Trophoblast cell (in vitro differentiated cells and primary cell): ENCODE measurements at regions not wholly inside any gene's neighbourhood (a gene's known extent, or its start where the extent isn't known, plus 50 kb on each side); places are given as distances from the start of the nearest gene placed in this dataset.
"Not testable (repeated sequence)": the region's sequence is repeated elsewhere in the genome, so short reads cannot be mapped to it uniquely, and the experiment has no call there.

Experiments used
- DNase-seq, 2 donors: peaks; one replicate each; pipeline ENCODE4 v3.0.0-alpha.2; 2016
- H2AFZ ChIP-seq: 2 replicates; pipeline ENCODE4 v1.6.1; 2013; ENCODE audit warnings: low read length, moderate library complexity, mild to moderate bottlenecking; ENCODE audit not compliant: insufficient read depth, poor library complexity
- H2AK5ac ChIP-seq: 2 replicates; pipeline ENCODE4 v1.6.1; 2013; ENCODE audit warnings: mild to moderate bottlenecking, low read length
- H2BK120ac ChIP-seq: 2 replicates; pipeline ENCODE4 v1.6.1; 2013; ENCODE audit warnings: low read length, mild to moderate bottlenecking, moderate library complexity; ENCODE audit not compliant: insufficient read depth, poor library complexity
- H2BK12ac ChIP-seq: 2 replicates; pipeline ENCODE4 v1.6.1; 2013; ENCODE audit warnings: mild to moderate bottlenecking, low read length, moderate library complexity
- H2BK5ac ChIP-seq: 2 replicates; pipeline ENCODE4 v1.6.1; 2013; ENCODE audit warnings: low read length, low read depth, moderate library complexity, mild to moderate bottlenecking; ENCODE audit not compliant: poor library complexity
- H3K14ac ChIP-seq: 2 replicates; pipeline ENCODE4 v1.6.1; 2013; ENCODE audit warnings: mild to moderate bottlenecking, low read length
- H3K18ac ChIP-seq: 2 replicates; pipeline ENCODE4 v1.6.1; 2013; ENCODE audit warnings: mild to moderate bottlenecking, low read length
- H3K23ac ChIP-seq: 2 replicates; pipeline ENCODE4 v1.6.1; 2013; ENCODE audit warnings: low read length
- H3K27ac ChIP-seq: 2 replicates; pipeline ENCODE4 v1.5.1; 2013; ENCODE audit warnings: low read depth, mild to moderate bottlenecking, inconsistent platforms, low read length, moderate library complexity
- H3K27me3 ChIP-seq: 2 replicates; pipeline ENCODE4 v1.6.1; 2013; ENCODE audit warnings: inconsistent platforms, mild to moderate bottlenecking, low read length, moderate library complexity; ENCODE audit not compliant: insufficient read depth
- H3K36me3 ChIP-seq, 2 experiments: 1 replicate in 1 of 2; 2 replicates in 1 of 2; pipeline ENCODE4 v1.6.1; 2013; ENCODE audit warnings: low read length in 2 of 2, mild to moderate bottlenecking in 2 of 2, moderate library complexity in 1 of 2; ENCODE audit not compliant: insufficient read depth in 2 of 2, control insufficient read depth in 1 of 2
- H3K4ac ChIP-seq: 2 replicates; pipeline ENCODE4 v1.6.1; 2013; ENCODE audit warnings: low read depth, mild to moderate bottlenecking, low read length, moderate library complexity
- H3K4me1 ChIP-seq, 2 experiments: 1 replicate in 1 of 2; 2 replicates in 1 of 2; pipeline ENCODE4 v1.6.1; 2013; ENCODE audit warnings: low read length in 2 of 2, mild to moderate bottlenecking in 2 of 2, moderate library complexity in 1 of 2; ENCODE audit not compliant: insufficient read depth in 2 of 2, control insufficient read depth in 1 of 2
- H3K4me2 ChIP-seq: 2 replicates; pipeline ENCODE4 v1.6.1; 2013; ENCODE audit warnings: inconsistent platforms, mild to moderate bottlenecking, low read length, moderate library complexity
- H3K4me3 ChIP-seq: 2 replicates; pipeline ENCODE4 v1.5.1; 2013; ENCODE audit warnings: mild to moderate bottlenecking, low read depth, low read length, inconsistent platforms
- H3K79me1 ChIP-seq: one replicate; pipeline ENCODE4 v1.6.1; 2013; ENCODE audit warnings: low read length
- H3K79me2 ChIP-seq: 2 replicates; pipeline ENCODE4 v1.6.1; 2013; ENCODE audit warnings: low read length, mild to moderate bottlenecking; ENCODE audit not compliant: control insufficient read depth, insufficient read depth, poor library complexity
- H3K9ac ChIP-seq: 2 replicates; pipeline ENCODE4 v1.6.1; 2013; ENCODE audit warnings: mild to moderate bottlenecking, low read length
- H3K9me3 ChIP-seq: 2 replicates; pipeline ENCODE4 v1.6.1; 2013; ENCODE audit warnings: low read depth, mild to moderate bottlenecking, control low read depth, inconsistent platforms, low read length; ENCODE audit not compliant: insufficient read depth
- H4K12ac ChIP-seq: 2 replicates; pipeline ENCODE4 v1.6.1; 2013; ENCODE audit warnings: low read depth, mild to moderate bottlenecking, low read length, moderate library complexity
- H4K8ac ChIP-seq: 2 replicates; pipeline ENCODE4 v1.6.1; 2013; ENCODE audit warnings: low read depth, mild to moderate bottlenecking, low read length, moderate library complexity
- H4K91ac ChIP-seq: one replicate; pipeline ENCODE4 v1.6.1; 2013; ENCODE audit warnings: low read depth, mild to moderate bottlenecking, low read length, moderate library complexity
- WGBS: extraction: QIAGEN DNeasy Blood & Tissue Kit; methylation state at CpG from one replicate; pipeline ENCODE4 v1.1.7; 2013; ENCODE audit warnings: missing lambda C conversion rate; ENCODE audit not compliant: insufficient read length, insufficient coverage; ENCODE audit errors: extremely low coverage; 5-methylcytosine and 5-hydroxymethylcytosine counted together

GRCh38 chr13:83117046-83117445, 765.2 kb downstream of the SLITRK1 start:
- Histone ChIP-seq H3K14ac (no peak overlapping the region), H3K9ac (no peak overlapping the region), H2AK5ac (no peak overlapping the region), H2AFZ (no peak overlapping the region), H3K9me3 (no peaks in the 10 kb centered on the region), H3K23ac (no peak overlapping the region), H3K79me2 (no peaks in the 10 kb centered on the region), H3K4me3 (no peak overlapping the region), H3K4me1 (no peaks in the 10 kb centered on the region), H4K8ac (no peak overlapping the region), H3K79me1 (no peaks in the 10 kb centered on the region), H3K18ac (no peak overlapping the region), H3K4me2 (no peak overlapping the region), H3K27me3 (no peaks in the 10 kb centered on the region), H4K91ac (no peak overlapping the region), H3K36me3 (no peaks in the 10 kb centered on the region), H3K27ac (no peak overlapping the region), H2BK12ac (no peak overlapping the region), H4K12ac (no peak overlapping the region), H2BK120ac (no peak overlapping the region), H3K4ac (no peak overlapping the region), H2BK5ac (no peak overlapping the region)
- WGBS = no CpG with 5 or more reads among the region's 4 CpGs
- DNase-seq = no peak

- not testable (repeated sequence) for H3K23ac ChIP-seq, H2BK5ac ChIP-seq, H4K91ac ChIP-seq, H2AK5ac ChIP-seq, DNase-seq, H3K9ac ChIP-seq, H3K27me3 ChIP-seq, H3K9me3 ChIP-seq, H3K79me2 ChIP-seq, H3K79me1 ChIP-seq, H3K27ac ChIP-seq, H4K8ac ChIP-seq, H4K12ac ChIP-seq, H3K36me3 ChIP-seq, H3K4me2 ChIP-seq, H3K4me1 ChIP-seq, H3K14ac ChIP-seq, H3K4ac ChIP-seq, H2BK12ac ChIP-seq, H2AFZ ChIP-seq, H2BK120ac ChIP-seq, H3K18ac ChIP-seq, H3K4me3 ChIP-seq
- WGBS = no CpG with 5 or more reads among the region's 5 CpGs
These were observed 780.6 kb downstream of the SLITRK1 start for GRCh38 chr13:83101574-83102247.

GRCh38 chr13:83100237-83100636, 782.0 kb downstream of the SLITRK1 start:
- Histone ChIP-seq H2BK5ac (no peak overlapping the region), H3K18ac (no peak overlapping the region), H4K8ac (no peak overlapping the region), H3K4me1 (no peaks in the 10 kb centered on the region), H3K36me3 (no peaks in the 10 kb centered on the region), H2AFZ (no peak overlapping the region), H3K14ac (no peak overlapping the region), H3K79me2 (no peaks in the 10 kb centered on the region), H3K9ac (no peak overlapping the region), H3K9me3 (no peaks in the 10 kb centered on the region), H2BK120ac (no peak overlapping the region), H2AK5ac (no peak overlapping the region), H4K12ac (no peak overlapping the region), H3K27ac (no peak overlapping the region), H3K4ac (no peak overlapping the region), H3K4me3 (no peak overlapping the region), H3K4me2 (no peak overlapping the region), H4K91ac (no peak overlapping the region), H3K79me1 (no peaks in the 10 kb centered on the region), H2BK12ac (no peak overlapping the region), H3K23ac (no peak overlapping the region), H3K27me3 (no peaks in the 10 kb centered on the region)
- no peak for DNase-seq
- no CpG with 5 or more reads among the region's 1 CpG for WGBS

- no peak overlapping the region for H2BK5ac ChIP-seq
- H4K8ac ChIP-seq = no peak overlapping the region
- H3K4me3 ChIP-seq = no peak overlapping the region
- no peak overlapping the region for H3K9ac ChIP-seq
- no peak overlapping the region for H3K14ac ChIP-seq
- no peak overlapping the region for H3K27ac ChIP-seq
- no peak overlapping the region for H4K91ac ChIP-seq
- H3K4ac ChIP-seq = no peak overlapping the region
- no peak overlapping the region for H3K23ac ChIP-seq
- no peaks in the 10 kb centered on the region for H3K79me1 ChIP-seq
- H2BK12ac ChIP-seq = no peak overlapping the region
- H3K27me3 ChIP-seq = no peaks in the 10 kb centered on the region
- no peaks in the 10 kb centered on the region for H3K9me3 ChIP-seq
- H3K18ac ChIP-seq = no peak overlapping the region
- no peak overlapping the region for H4K12ac ChIP-seq
- no peaks in the 10 kb centered on the region for H3K4me1 ChIP-seq
- H2BK120ac ChIP-seq = no peak overlapping the region
- no peaks in the 10 kb centered on the region for H3K36me3 ChIP-seq
- no CpG with 5 or more reads among the region's 1 CpG for WGBS
- no peak overlapping the region for H2AK5ac ChIP-seq
- H2AFZ ChIP-seq = no peak overlapping the region
- H3K4me2 ChIP-seq = no peak overlapping the region
- H3K79me2 ChIP-seq = no peaks in the 10 kb centered on the region
- DNase-seq = no peak
These were observed 793.4 kb downstream of the SLITRK1 start for GRCh38 chr13:83088858-83089257.
